Panc1 (cell line): ENCODE measurements at regions not wholly inside any gene's neighbourhood (a gene's known extent, or its start where the extent isn't known, plus 50 kb on each side); places are given as distances from the start of the nearest gene placed in this dataset.

ENCODE experiments used
- ATAC-seq: fragments of 200-7000 bp; cut with Tn5 transposase; 2 replicates; pipeline ENCODE4 v1.9.1; 2020; ENCODE audit warnings: mild to moderate bottlenecking, moderate library complexity
- BruUV-seq: library from RNA; stranded (reverse); fragments of 400-500 nt; replicated peaks from 2 replicates; lab custom pipeline; 2021; lab: Mats Ljungman, UMichigan
- CTCF ChIA-PET: fragments of 300-600 bp; sonication (Branson Sonifier 250); formaldehyde crosslinking; loops from one replicate; lab custom pipeline; 2022; ENCODE audit warnings: antibody characterized with exemption; lab: Charles Lee
- POLR2A ChIA-PET: fragments of 300-600 bp; sonication (Branson Sonifier 250); formaldehyde crosslinking; loops from one replicate; lab custom pipeline; 2022; ENCODE audit warnings: antibody characterized with exemption; lab: Charles Lee
- DNase-seq: peaks from one replicate; pipeline ENCODE4 v3.0.0-alpha.2; 2010; ENCODE audit warnings: low read depth, low spot score
- H3K27ac ChIP-seq: 2 replicates; pipeline ENCODE4 v1.5.1; 2011; ENCODE audit warnings: mild to moderate bottlenecking, low read length, inconsistent platforms
- H3K27me3 ChIP-seq: fragments of 200-500 bp; sonication (Bioruptor generic); 2 replicates; pipeline ENCODE4 v1.6.0; 2014; ENCODE audit warnings: low read length, inconsistent platforms; ENCODE audit not compliant: control insufficient read depth, insufficient read depth
- H3K36me3 ChIP-seq: fragments of 200-500 bp; sonication (Bioruptor generic); 2 replicates; pipeline ENCODE4 v1.5.1; 2014; ENCODE audit warnings: inconsistent platforms, mild to moderate bottlenecking, low read length, moderate library complexity; ENCODE audit not compliant: control insufficient read depth, insufficient read depth
- H3K4me1 ChIP-seq: 2 replicates; pipeline ENCODE4 v1.5.1; 2011; ENCODE audit warnings: inconsistent platforms, mild to moderate bottlenecking, low read length, moderate library complexity; ENCODE audit not compliant: control insufficient read depth, insufficient read depth
- H3K4me3 ChIP-seq, 2 experiments: 2 replicates each; pipeline ENCODE4 v1.5.1; 2011 to 2012; ENCODE audit warnings: low read depth in 2 of 2, low read length in 2 of 2, mild to moderate bottlenecking in 2 of 2, inconsistent platforms in 1 of 2, moderate library complexity in 1 of 2
- H3K9me3 ChIP-seq: fragments of 200-500 bp; sonication (Bioruptor generic); 2 replicates; pipeline ENCODE4 v1.5.1; 2014; ENCODE audit warnings: low read depth, mild to moderate bottlenecking, inconsistent platforms, low read length, moderate library complexity; ENCODE audit not compliant: control insufficient read depth, insufficient read depth
- CTCF ChIP-seq: fragments of 450-650 bp; IDR thresholded peaks from 2 replicates; pipeline ENCODE4 v1.5.1; 2017; ENCODE audit warnings: mild to moderate bottlenecking
- POLR2AphosphoS5 ChIP-seq: IDR thresholded peaks from 2 replicates; pipeline ENCODE4 v1.6.1; 2012; ENCODE audit warnings: mild to moderate bottlenecking, low read depth, low read length, moderate library complexity
- REST ChIP-seq, 2 experiments: IDR thresholded peaks; 2 replicates each; pipeline ENCODE4 v1.6.1; 2011 to 2012; ENCODE audit warnings: low read depth in 2 of 2, control low read depth in 1 of 2, low read length in 1 of 2, mild to moderate bottlenecking in 1 of 2, moderate library complexity in 1 of 2; ENCODE audit not compliant: insufficient read depth in 1 of 2
- SIN3A ChIP-seq: IDR thresholded peaks from 2 replicates; pipeline ENCODE4 v1.6.1; 2012; ENCODE audit warnings: low read depth, mild to moderate bottlenecking, low read length, moderate library complexity, borderline replicate concordance; ENCODE audit not compliant: insufficient read depth
- TCF7L2 ChIP-seq: IDR thresholded peaks from 2 replicates; pipeline ENCODE4 v1.6.1; 2011; ENCODE audit warnings: mild to moderate bottlenecking, low read depth, low read length, inconsistent platforms
- in situ Hi-C: cut with HindIII; loops from 2 replicates; pipeline ENCODE4 v1.10.0; 2016; ENCODE audit warnings: low sequenced_read_pairs, low pct_unique_long_range_greater_than_20kb
- intact Hi-C: fragments of 100-400 bp; cut with micrococcal nuclease; formaldehyde crosslinking; loops from one replicate; pipeline ENCODE4 v1.10.0; 2022; ENCODE audit not compliant: unreplicated experiment

DNA sequence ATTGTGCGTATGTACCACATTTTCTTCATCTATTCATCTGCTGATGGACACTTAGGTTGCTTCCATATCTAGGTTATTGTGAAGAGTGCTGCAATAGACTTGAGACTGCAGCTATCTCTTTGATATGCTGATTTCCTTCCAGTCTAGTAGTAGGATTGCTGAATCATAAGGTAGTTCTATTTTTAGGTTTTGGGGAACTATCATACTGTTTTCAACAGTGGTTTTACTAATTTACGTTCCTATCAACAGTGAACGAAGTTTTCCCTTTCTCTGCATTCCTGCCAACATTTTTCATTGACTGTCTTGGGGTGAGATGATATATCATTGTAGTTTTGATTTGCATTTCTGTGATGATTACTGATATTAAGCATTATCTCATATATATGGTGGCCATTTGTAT lies 482.2 kb downstream of the SLC16A7 start:
- TF ChIP-seq REST (IDR thresholded peaks at IDR 0.05; ENCODE audit: insufficient read depth in 1 of 2, low read depth in 2 of 2, low read length in 1 of 2) = no peak
- no peak for TF ChIP-seq POLR2AphosphoS5
- TF ChIP-seq CTCF = no peak
- in situ Hi-C loops = no loop called here
- H3K27me3 ChIP-seq = no peaks in the 10 kb centered on the region
- no peak overlapping the region for H3K4me3 ChIP-seq
- H3K4me1 ChIP-seq = no peaks in the 10 kb centered on the region
- H3K9me3 ChIP-seq = no peaks in the 10 kb centered on the region
- BruUV-seq = no TSS peak
- no peaks in the 10 kb centered on the region for H3K36me3 ChIP-seq
- H3K27ac ChIP-seq = no peak overlapping the region
- ChIA-PET POLR2A (no interaction called here), CTCF (no interaction called here)
- no peak for DNase-seq
- ATAC-seq = no peak
- intact Hi-C loops = no loop called here

GRCh38 chr12:60093428-60093827 lies 497.6 kb downstream of the SLC16A7 start:
- ATAC-seq = no peak
- no peaks in the 10 kb centered on the region for H3K27me3 ChIP-seq
- in situ Hi-C loops = no loop called here
- H3K4me3 ChIP-seq = no peak overlapping the region
- TF ChIP-seq CTCF (no peak), POLR2AphosphoS5 (no peak), SIN3A (no peak), REST (IDR thresholded peaks at IDR 0.05; ENCODE audit: insufficient read depth in 1 of 2, low read depth in 2 of 2, low read length in 1 of 2) (no peak), TCF7L2 (no peak)
- no peaks in the 10 kb centered on the region for H3K4me1 ChIP-seq
- BruUV-seq = no TSS peak
- CTCF ChIA-PET = no interaction called here
- no peak for DNase-seq
- POLR2A ChIA-PET = no interaction called here
- H3K9me3 ChIP-seq = no peaks in the 10 kb centered on the region
- intact Hi-C loops = no loop called here
- H3K36me3 ChIP-seq = no peaks in the 10 kb centered on the region
- H3K27ac ChIP-seq = no peak overlapping the region
